Psoas muscle (tissue), 7 donors: ENCODE measurements at regions not wholly inside any gene's neighbourhood (a gene's known extent, or its start where the extent isn't known, plus 50 kb on each side); places are given as distances from the start of the nearest gene placed in this dataset.

Experiments
- ATAC-seq, 4 donors: fragments of 200-7000 bp; cut with Tn5 transposase; one replicate each; pipeline ENCODE4 v1.9.1; 2020; ENCODE audit warnings: moderate library complexity in 3 of 4, mild to moderate bottlenecking in 2 of 4
- DNase-seq, 2 donors: peaks; one replicate each; pipeline ENCODE4 v3.0.0-alpha.2; 2020
- H3K27ac ChIP-seq: fragments of 200-600 bp; one replicate; pipeline ENCODE4 v1.8.0; 2022
- H3K27me3 ChIP-seq, 3 donors: fragments of 200-600 bp in 1 of 3; one replicate each; pipeline versions ENCODE4 v1.6.1 to v1.8.0; 2013 to 2022; ENCODE audit warnings: low read length in 2 of 3, mild to moderate bottlenecking in 2 of 3, moderate library complexity in 1 of 3; ENCODE audit not compliant: insufficient read depth in 3 of 3
- H3K36me3 ChIP-seq, 2 donors: fragments of 200-600 bp in 1 of 2; one replicate each; pipeline versions ENCODE4 v1.6.1 to v1.8.0; 2013 to 2022; ENCODE audit warnings: low read depth in 1 of 2, mild to moderate bottlenecking in 1 of 2, moderate library complexity in 1 of 2; ENCODE audit not compliant: insufficient read depth in 1 of 2
- H3K4me1 ChIP-seq: fragments of 200-600 bp; one replicate; pipeline ENCODE4 v1.8.0; 2022
- H3K4me3 ChIP-seq: fragments of 200-600 bp; one replicate; pipeline ENCODE4 v1.8.0; 2022; ENCODE audit warnings: mild to moderate bottlenecking
- H3K9me3 ChIP-seq: fragments of 200-600 bp; one replicate; pipeline ENCODE4 v1.8.0; 2022
- CTCF ChIP-seq: fragments of 200-600 bp; IDR thresholded peaks from one replicate; pipeline ENCODE4 v1.8.0; 2022; ENCODE audit warnings: antibody characterized with exemption
- WGBS, 3 donors: extraction: QIAGEN DNeasy Blood & Tissue Kit; methylation state at CpG; one replicate each; pipeline versions ENCODE4 v1.1.6 to v1.1.7; 2013; 5-methylcytosine and 5-hydroxymethylcytosine counted together
- intact Hi-C, 2 donors: fragments of 100-400 bp; cut with DNase I; formaldehyde crosslinking; loops; one replicate each; pipeline versions ENCODE4 v1.11.0 to v1.14.2; 2022
- donor health status: healthy with polysubstance abuse.
- donor health status: DM: no; HTN: no; CAD: no; lungs with moderate emphysema.
- donor health status: Bipolar disorder and iron deficiency.
- donor health status: healthy.
- donor health status: DM: yes; HTN: yes; CAD: no.
- donor health status: DM: no; HTN: no; CAD: no.
- donor health status: DM: yes; HTN: yes; CAD: no.

- intact Hi-C loops, result loop anchor here (5.0 to 10.0 kb wide), 3 partner anchors 36 to 406 kb away; partner anchors contain the start of gene PIK3R1 (in 1 of the 2)
Measured at GRCh38 chr5:67808340-67808739, 407.2 kb upstream of the PIK3R1 start.

GRCh38 chr5:67807439-67807888 lies 408.1 kb upstream of the PIK3R1 start:
- 16 to 36% (median 32%) methylated on average over 1 of the region's 1 CpG for WGBS, 3 donors
- H3K36me3 ChIP-seq, result no peaks in the 10 kb centered on the region
- intact Hi-C loops, result loop anchor here (5.0 to 10.0 kb wide), 3 partner anchors 35 to 407 kb away; partner anchors contain the start of gene PIK3R1 (in 1 of the 2)
- TF ChIP-seq CTCF, result no peak
- H3K4me3 ChIP-seq, result no peak overlapping the region
- DNase-seq (no peak), ATAC-seq (peak; percentile 91 to 96 (median 93))
- peaks cover 33% of the 10 kb centered on the region for H3K4me1 ChIP-seq
- H3K9me3 ChIP-seq, result no peaks in the 10 kb centered on the region
- H3K27ac ChIP-seq, result peak overlapping the region; percentile 88
- H3K27me3 ChIP-seq, result no peaks in the 10 kb centered on the region

More at GRCh38 chr5:67808340-67808739, 407.2 kb upstream of the PIK3R1 start:
- Histone ChIP-seq H3K4me1 (peaks cover 33% of the 10 kb centered on the region), H3K4me3 (no peak overlapping the region), H3K36me3 (no peaks in the 10 kb centered on the region), H3K27me3 (no peaks in the 10 kb centered on the region), H3K9me3 (no peaks in the 10 kb centered on the region), H3K27ac (peak overlapping the region; percentile 88)
- DNase-seq (peak in 1 of 2 donors; percentile 37), ATAC-seq (peak in 2 of 4 donors; percentile 47 to 72)
- no peak for TF ChIP-seq CTCF
- WGBS, 3 donors, result 54 to 91% (median 54%) methylated on average over 2 of the region's 2 CpGs

- Histone ChIP-seq H3K4me1 (peaks cover 33% of the 10 kb centered on the region), H3K27me3 (no peaks in the 10 kb centered on the region), H3K9me3 (no peaks in the 10 kb centered on the region), H3K27ac (peak overlapping the region; percentile 88), H3K4me3 (no peak overlapping the region), H3K36me3 (no peaks in the 10 kb centered on the region)
- no peak for TF ChIP-seq CTCF
- intact Hi-C loops, result loop anchor here (5.0 to 10.0 kb wide), 3 partner anchors 35 to 408 kb away; partner anchors contain the start of gene PIK3R1 (in 1 of the 2)
- 89 to 97% (median 96%) methylated on average over 5 of the region's 5 CpGs for WGBS, 3 donors
- DNase-seq, result no peak
- peak; percentile 23 to 83 (median 64) for ATAC-seq
Measured at GRCh38 chr5:67806654-67807438, 408.7 kb upstream of the PIK3R1 start.

- Histone ChIP-seq H3K9me3 (no peaks in the 10 kb centered on the region), H3K27me3 (no peaks in the 10 kb centered on the region), H3K4me1 (peaks cover 33% of the 10 kb centered on the region), H3K36me3 (no peaks in the 10 kb centered on the region), H3K4me3 (no peak overlapping the region), H3K27ac (no peak overlapping the region)
- ATAC-seq (no peak), DNase-seq (no peak)
- no peak for TF ChIP-seq CTCF
- 93 to 94% (median 94%) methylated on average over 4 of the region's 4 CpGs for WGBS, 3 donors
- intact Hi-C loops, result loop anchor here (5.0 to 10.0 kb wide), 3 partner anchors 34 to 409 kb away; partner anchors contain the start of gene PIK3R1 (in 1 of the 2)
Measured at GRCh38 chr5:67805666-67806348, 409.7 kb upstream of the PIK3R1 start.
